ENCODE measurements at regions not wholly inside any gene's neighbourhood (a gene's known extent, or its start where the extent isn't known, plus 50 kb on each side); places are given as distances from the start of the nearest gene placed in this dataset.

GRCh38 chr3:41024031-41024836 is 175.1 kb upstream of the CTNNB1 start:
- Mint-ChIP-seq H3K9me3 (no peaks in the 10 kb centered on the region), H3K27ac (no peak overlapping the region), H3K36me3 (ENCODE audit: low read depth) (no peaks in the 10 kb centered on the region), H3K4me1 (no peaks in the 10 kb centered on the region), H3K4me3 (no peak overlapping the region), H3K27me3 (peaks cover 13% of the 10 kb centered on the region)
- intact Hi-C loops (cut with micrococcal nuclease), result no loop called here
- no peak for TF ChIP-seq CTCF (IDR thresholded peaks at IDR 0.05)
- CTCF ChIA-PET, result no interaction called here
- no peak for ATAC-seq (ENCODE audit: low read depth)
- no peak for DNase-seq
- POLR2A ChIA-PET, result no interaction called here

- no peak for DNase-seq
- TF ChIP-seq CTCF (IDR thresholded peaks at IDR 0.05), result no peak
- ChIA-PET POLR2A (no interaction called here), CTCF (interaction anchor here (1.6 kb wide), 1 partner anchor 14 kb away, joined by 4 read pairs; no protein-coding TSS in a partner anchor)
- H3K36me3 Mint-ChIP-seq (ENCODE audit: low read depth), result no peaks in the 10 kb centered on the region
- no peak overlapping the region for H3K27ac Mint-ChIP-seq
- no peaks in the 10 kb centered on the region for H3K9me3 Mint-ChIP-seq
- intact Hi-C loops (cut with micrococcal nuclease), result no loop called here
- H3K27me3 Mint-ChIP-seq, result peaks cover 14% of the 10 kb centered on the region
- no peak overlapping the region for H3K4me3 Mint-ChIP-seq
- H3K4me1 Mint-ChIP-seq, result no peaks in the 10 kb centered on the region
- ATAC-seq (ENCODE audit: low read depth), result no peak
These were observed 172.7 kb upstream of the CTNNB1 start for GRCh38 chr3:41026394-41027177.

DNA sequence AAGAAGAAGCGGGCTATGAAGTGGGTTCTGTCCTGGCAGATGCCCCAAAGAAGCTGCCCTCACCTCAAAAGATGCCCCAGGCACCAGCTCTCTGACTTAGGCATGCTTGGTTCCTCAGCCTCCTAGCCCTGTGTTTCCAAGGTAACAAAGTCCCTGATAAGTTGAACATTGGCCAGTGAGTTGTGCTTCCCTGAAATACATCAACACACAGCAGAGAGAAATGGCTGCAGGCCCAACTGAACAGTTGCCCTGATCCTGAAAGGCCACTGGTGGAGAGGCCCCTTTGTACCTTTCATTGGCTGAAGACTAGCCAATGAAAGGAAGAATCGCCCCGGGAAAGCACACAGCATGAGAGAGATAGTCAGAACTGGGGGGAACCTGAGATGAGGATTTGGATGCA is 169.9 kb upstream of the CTNNB1 start:
- no peak overlapping the region for H3K27ac Mint-ChIP-seq
- no peak overlapping the region for H3K4me3 Mint-ChIP-seq
- DNase-seq (no peak), ATAC-seq (ENCODE audit: low read depth) (no peak)
- intact Hi-C loops (cut with micrococcal nuclease), result no loop called here
- ChIA-PET CTCF (no interaction called here), POLR2A (no interaction called here)
- H3K9me3 Mint-ChIP-seq, result no peaks in the 10 kb centered on the region
- TF ChIP-seq CTCF (IDR thresholded peaks at IDR 0.05), result no peak
- no peaks in the 10 kb centered on the region for H3K36me3 Mint-ChIP-seq (ENCODE audit: low read depth)
- no peaks in the 10 kb centered on the region for H3K4me1 Mint-ChIP-seq
- H3K27me3 Mint-ChIP-seq, result peaks cover 14% of the 10 kb centered on the region

- intact Hi-C loops (cut with micrococcal nuclease), result loop anchor here (10.0 kb wide), 1 partner anchor 445 kb away; no protein-coding TSS in a partner anchor
- TF ChIP-seq CTCF (IDR thresholded peaks at IDR 0.05), result no peak
- no peak for DNase-seq
- Mint-ChIP-seq H3K4me3 (no peak overlapping the region), H3K4me1 (no peaks in the 10 kb centered on the region), H3K27me3 (peaks cover 10% of the 10 kb centered on the region), H3K9me3 (no peaks in the 10 kb centered on the region), H3K36me3 (ENCODE audit: low read depth) (no peaks in the 10 kb centered on the region), H3K27ac (no peak overlapping the region)
- POLR2A ChIA-PET, result no interaction called here
- CTCF ChIA-PET, result no interaction called here
- ATAC-seq (ENCODE audit: low read depth), result no peak
These were observed 169.1 kb upstream of the CTNNB1 start for GRCh38 chr3:41030220-41030619.

DNA sequence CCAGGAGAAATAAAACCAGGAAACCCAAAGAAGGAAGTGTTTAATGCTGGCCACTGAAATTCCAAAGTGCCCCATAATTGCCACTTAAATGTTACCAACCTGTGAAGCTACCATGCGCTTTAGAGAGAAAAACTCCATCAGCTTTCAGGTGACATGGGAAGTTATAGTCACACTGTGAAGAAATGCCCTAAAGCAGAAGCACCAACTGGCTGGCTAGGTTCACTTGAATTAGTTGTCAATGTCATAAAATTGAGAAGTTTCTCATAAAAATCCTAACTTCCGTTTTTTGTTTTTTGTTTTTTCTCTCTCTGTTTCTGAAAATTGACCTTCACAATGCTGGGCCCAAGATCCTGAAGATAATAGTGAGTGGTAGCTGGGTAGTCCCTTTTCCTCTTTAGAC is 167.9 kb upstream of the CTNNB1 start:
- Mint-ChIP-seq H3K27ac (no peak overlapping the region), H3K36me3 (ENCODE audit: low read depth) (no peaks in the 10 kb centered on the region), H3K9me3 (no peaks in the 10 kb centered on the region), H3K27me3 (peaks cover 10% of the 10 kb centered on the region), H3K4me3 (no peak overlapping the region), H3K4me1 (no peaks in the 10 kb centered on the region)
- POLR2A ChIA-PET, result no interaction called here
- TF ChIP-seq CTCF (IDR thresholded peaks at IDR 0.05), result no peak
- ATAC-seq (ENCODE audit: low read depth) (no peak), DNase-seq (no peak)
- intact Hi-C loops (cut with micrococcal nuclease), result loop anchor here (10.0 kb wide), 1 partner anchor 447 kb away; no protein-coding TSS in a partner anchor
- CTCF ChIA-PET, result no interaction called here
